Upper lobe of left lung (tissue), 4 donors: ENCODE measurements at regions not wholly inside any gene's neighbourhood (a gene's known extent, or its start where the extent isn't known, plus 50 kb on each side); places are given as distances from the start of the nearest gene placed in this dataset.

Source experiments
- POLR2A ChIP-seq, 4 donors: fragments of 450-650 bp; IDR thresholded peaks; one replicate each; pipeline ENCODE4 v1.5.1; 2016 to 2017; ENCODE audit warnings: antibody characterized with exemption in 4 of 4, mild to moderate bottlenecking in 2 of 4
- TF ChIP-seq, protein P1 (sequence below), 6 experiments: fragments of 450-650 bp in 4 of 6; fragments of 200-600 bp in 2 of 6; sonication (generic) in 2 of 6; IDR thresholded peaks; one replicate each; pipeline ENCODE4 v1.5.1; 2016 to 2019; ENCODE audit warnings: antibody characterized with exemption in 6 of 6

DNA sequence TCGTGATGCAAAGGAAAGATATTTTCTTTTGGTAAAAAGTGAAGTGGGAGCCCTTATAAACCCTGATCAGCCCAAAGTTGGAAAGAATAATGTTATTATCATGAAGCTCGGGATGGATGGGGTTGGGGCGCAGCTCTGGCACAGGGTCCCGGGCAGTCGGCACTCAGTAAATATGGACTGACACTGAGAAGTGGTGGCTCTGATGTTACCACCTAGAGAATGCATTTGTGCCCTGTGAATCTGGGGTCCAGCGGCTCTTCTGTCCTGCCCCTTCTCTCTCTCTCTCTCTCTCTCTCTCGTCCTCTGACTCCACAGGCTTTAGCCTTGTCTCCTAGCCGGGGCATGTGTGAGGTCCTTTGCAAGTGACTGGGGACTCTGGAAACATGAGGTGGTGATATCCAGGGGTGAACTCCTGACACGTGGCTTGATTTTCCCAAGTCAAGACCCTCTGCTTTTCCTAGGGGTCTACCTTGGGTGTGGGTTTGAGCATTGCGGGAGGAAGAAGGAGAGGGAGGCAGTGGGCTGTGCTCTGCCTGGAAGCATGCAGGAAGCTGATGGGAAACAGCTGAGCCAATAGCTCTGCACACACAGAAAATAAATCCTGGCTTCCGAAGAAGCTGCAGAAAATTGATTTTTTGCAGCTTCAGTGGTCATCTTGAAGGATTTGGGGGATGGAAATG is 162.7 kb downstream of the MACROH2A1 start:
- no peak for TF ChIP-seq POLR2A (IDR thresholded peaks at IDR 0.05)
- TF ChIP-seq, protein P1, sequence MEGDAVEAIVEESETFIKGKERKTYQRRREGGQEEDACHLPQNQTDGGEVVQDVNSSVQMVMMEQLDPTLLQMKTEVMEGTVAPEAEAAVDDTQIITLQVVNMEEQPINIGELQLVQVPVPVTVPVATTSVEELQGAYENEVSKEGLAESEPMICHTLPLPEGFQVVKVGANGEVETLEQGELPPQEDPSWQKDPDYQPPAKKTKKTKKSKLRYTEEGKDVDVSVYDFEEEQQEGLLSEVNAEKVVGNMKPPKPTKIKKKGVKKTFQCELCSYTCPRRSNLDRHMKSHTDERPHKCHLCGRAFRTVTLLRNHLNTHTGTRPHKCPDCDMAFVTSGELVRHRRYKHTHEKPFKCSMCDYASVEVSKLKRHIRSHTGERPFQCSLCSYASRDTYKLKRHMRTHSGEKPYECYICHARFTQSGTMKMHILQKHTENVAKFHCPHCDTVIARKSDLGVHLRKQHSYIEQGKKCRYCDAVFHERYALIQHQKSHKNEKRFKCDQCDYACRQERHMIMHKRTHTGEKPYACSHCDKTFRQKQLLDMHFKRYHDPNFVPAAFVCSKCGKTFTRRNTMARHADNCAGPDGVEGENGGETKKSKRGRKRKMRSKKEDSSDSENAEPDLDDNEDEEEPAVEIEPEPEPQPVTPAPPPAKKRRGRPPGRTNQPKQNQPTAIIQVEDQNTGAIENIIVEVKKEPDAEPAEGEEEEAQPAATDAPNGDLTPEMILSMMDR (IDR thresholded peaks at IDR 0.05) = no peak
